ENCODE measurements at regions not wholly inside any gene's neighbourhood (a gene's known extent, or its start where the extent isn't known, plus 50 kb on each side); places are given as distances from the start of the nearest gene placed in this dataset.
"Not testable (repeated sequence)": the region's sequence is repeated elsewhere in the genome, so short reads cannot be mapped to it uniquely, and the experiment has no call there.

DNA sequence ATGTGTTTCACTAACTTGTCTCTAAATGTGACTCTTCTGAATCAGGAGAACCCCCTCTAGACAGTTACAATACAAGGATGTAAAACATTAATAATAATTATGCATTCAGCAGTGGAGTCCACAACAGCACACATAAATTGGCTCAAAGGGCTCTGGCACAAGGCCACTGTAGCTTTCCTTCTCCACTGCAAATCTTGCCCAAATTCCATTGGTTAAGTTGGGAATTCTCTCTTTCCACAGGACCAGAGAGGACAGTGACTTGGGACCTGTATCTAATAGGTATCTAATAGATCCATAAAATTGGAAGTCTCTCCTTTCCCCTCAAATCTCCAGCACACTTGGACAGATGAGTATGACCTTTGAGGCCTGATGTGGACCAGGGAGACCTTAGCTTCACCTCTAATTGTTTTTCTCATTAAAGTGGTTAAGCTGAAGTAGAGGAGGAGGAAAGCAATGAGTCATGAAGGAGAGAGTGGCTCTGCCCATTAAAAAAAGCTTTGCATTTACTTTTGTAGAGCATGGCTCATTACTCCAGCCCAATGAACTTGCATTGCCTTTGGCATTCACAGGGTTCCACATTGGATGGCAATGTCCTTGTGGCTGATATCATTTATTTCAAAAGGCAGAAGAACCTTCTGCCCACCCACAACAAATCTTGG is 72.3 kb upstream of the SH3RF1 start:
- peak; percentile 15 for DNase-seq (ENCODE audit: low spot score)

DNA sequence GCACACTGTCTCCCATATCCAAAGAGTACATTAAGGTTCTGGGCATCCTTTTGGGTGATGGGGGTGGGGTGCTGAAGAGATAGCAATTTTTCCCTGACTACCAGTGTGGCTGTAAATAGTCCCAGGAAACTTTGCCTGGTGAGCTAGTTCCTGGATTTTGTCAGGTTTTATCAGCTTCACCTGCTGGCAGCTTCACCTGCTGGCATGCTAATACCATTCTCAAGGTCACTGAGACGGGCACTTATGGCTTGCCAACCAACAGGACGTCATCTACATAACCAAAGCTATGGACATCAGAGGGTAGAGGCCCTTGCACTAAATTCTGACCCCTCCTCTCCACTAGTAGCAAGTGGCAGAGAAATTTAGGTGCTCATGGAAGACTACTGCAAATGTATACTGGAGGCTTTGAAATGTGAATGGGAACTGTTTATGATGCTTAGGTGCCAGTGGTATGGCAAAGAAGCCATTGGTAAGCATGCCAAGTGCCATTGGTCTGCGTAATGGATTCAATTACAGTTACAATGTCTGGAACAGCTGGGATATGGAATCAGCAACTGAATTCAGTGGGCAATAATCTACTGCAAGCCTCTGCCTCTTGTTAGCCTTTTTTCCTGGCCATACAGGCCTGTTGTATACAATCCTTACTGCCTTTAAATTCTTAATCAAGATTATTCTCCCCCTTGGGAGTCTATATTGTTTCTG is 71.6 kb upstream of the SH3RF1 start:
- DNase-seq (ENCODE audit: low spot score), result no peak

DNA sequence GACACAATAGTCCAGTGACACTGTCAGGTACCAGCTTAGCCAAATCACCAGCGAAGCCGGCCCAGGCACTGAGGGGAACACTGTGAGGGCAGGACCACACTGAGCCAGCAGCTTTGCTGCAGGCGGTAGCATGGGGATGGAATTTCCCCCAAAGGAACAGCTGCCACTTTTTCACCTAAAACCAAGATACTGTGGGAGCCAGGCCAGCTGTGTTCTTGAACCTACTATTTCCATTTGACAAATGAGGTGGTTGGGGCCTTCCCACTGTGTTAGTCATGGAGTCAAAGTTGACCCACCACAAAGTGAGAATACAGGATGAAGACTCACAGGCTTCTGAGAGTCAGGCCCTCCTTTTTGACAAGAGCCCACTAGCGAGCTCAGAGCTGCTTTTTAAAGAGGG is 70.7 kb upstream of the SH3RF1 start:
- no peak for DNase-seq (ENCODE audit: low spot score)

DNA sequence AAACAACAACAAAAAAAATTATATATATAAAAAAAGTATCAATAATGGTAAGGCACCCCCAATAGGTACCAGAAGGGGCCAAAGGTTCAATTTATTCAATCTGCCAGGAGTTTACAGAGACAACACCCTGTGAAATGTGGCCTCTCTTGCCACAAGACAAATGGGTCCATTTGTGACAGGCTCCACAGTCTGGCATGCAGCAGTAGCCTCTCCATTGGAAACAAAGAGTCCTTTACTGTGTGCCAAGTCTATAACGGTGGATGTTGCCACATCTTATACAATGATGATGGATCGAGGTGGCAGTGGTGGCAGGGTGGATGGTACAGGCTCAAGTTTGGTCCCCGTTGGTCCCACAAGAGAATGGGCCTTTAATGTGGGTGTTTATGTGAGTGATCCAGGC is 70.1 kb upstream of the SH3RF1 start:
- no peak for DNase-seq (ENCODE audit: low spot score)

- DNase-seq (ENCODE audit: low spot score), result no peak
Measured at GRCh38 chr4:169338241-169338640, 67.5 kb upstream of the SH3RF1 start.

DNA sequence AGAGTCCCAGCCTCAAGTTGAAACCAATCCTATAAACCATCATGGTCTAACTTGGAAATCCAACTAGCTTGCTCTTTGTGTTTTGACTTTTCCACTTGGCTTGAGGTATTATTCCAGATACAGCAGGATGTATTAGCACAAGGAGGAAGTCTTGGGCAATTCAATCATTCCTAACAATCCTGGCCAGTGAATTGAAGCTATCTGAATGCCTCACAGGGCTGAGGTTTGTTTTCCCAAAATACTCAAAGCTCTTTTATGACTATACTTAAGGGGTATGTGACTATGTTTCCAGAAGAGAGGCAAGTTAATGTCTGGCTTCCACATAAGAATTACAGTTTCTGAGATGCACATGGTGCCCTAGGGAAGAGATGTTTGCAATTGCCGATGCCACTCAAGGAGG is 66.8 kb upstream of the SH3RF1 start:
- DNase-seq (ENCODE audit: low spot score), result no peak

DNA sequence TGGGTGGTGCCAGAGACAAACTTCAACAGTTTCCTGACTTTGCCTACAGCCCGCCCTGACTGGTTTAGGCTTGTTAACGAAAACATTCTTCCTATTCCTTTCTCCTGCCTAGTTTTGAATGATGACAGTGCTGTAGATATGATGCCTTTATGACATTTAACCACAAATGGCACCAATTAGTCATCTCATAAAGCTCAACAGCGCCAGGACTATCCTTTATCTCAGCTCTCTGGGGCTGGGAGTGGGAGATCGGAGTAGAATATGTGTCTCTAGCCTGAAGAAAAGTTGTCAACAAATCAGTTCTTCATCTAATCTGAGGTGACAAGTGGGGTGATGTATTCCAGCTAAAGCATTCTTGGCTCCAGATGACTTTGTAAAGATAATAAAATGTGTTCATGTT is 64.6 kb upstream of the SH3RF1 start:
- DNase-seq (ENCODE audit: low spot score), result peak; percentile 39

DNA sequence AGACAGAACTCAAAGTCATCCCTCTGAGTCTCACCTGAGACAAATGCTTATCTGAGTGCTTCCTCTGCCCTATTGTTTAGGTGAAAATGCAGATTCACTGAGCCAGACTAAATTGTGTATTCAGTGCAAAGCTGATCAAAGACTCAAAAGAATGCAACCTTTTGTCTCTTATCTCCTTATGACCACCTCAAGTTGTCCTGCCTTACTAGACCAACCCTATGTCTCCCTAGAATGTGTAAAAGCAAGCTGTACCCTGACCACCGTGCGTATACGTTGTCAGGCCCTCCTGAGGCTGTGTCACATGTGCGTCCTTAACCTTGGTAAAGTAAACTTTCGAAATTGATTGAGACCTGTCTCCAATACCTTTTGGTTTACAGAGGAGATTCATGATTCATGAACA is 63.6 kb upstream of the SH3RF1 start:
- no peak for DNase-seq (ENCODE audit: low spot score)

DNA sequence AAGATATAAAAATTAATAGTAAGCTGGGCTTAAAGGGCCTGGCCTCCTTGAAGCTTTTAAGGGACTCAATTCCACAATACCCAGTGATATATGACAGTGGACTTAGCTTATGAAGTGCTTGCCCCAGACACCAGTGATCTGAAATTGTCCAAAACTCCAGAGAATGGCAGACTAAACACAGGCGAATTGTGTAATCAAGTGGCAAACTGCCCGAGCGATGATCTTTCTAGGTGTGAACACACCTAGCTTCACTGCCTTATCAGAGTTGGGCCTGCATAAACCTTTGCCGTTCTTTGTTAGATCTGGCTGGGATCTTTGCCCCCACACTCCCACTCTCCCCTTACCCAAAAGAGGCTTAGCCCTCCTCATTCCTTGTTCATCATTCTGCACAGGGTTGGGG is 62.5 kb upstream of the SH3RF1 start:
- DNase-seq (ENCODE audit: low spot score), result no peak

DNA sequence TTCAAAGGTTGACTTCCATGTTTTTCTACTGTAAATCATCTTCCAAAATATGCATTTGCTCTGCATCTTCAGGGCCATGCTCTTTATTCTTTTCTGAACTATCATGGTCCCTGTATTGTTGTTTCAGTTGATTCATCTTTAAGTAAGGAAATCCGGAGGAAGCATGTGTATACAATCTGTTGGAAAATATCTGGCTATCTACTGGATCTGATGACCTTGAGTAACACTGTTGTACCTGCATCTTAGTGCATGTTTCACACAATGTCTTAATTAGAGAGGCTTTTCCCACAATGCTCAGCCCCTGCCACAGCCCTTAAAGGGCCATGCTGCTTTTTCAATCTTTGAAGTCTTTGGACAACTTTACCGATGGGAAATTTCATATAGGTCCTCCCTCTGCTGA is 61.8 kb upstream of the SH3RF1 start:
- no peak for DNase-seq (ENCODE audit: low spot score)

- no peak for DNase-seq (ENCODE audit: low spot score)
Measured at GRCh38 chr4:169330811-169331210, 60.1 kb upstream of the SH3RF1 start.

DNA sequence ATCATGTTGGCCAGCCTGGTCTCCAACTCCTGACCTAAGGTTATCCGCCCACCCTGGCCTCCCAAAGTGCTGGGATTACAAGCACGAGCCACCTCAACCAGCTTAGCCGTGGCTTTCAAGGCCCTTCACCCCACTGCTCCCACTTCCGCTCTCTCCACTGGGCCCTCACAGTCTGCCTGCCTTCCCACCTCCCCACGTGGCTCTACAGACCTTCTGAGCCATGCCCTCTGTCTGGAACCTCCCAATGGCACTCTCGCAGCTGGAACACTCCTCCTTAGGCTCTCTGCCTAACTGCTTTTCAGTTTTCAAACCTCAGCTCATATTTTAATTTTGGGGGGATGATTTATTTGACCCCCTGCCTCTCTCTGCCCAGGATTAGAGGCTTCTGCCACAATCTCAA is 59.3 kb upstream of the SH3RF1 start:
- no peak for DNase-seq (ENCODE audit: low spot score)

DNA sequence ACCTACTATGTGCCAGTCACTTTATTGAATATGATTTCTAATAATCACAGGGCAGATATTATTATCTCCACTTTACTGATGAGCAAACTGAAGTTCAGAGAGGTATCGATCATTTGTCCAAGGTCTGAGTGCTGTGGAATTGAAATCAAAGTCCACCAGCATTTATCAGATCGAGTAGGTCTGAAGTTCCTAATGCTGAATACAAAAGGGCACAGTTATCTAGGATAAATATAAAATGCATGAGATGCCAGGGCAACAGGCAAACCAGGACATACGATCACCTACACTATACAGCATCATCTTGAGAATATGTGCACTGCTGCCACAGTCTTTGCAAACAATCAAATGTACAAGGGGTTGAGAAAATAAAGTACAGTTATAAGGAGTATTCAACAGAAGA is 57.2 kb upstream of the SH3RF1 start:
- no peak for DNase-seq (ENCODE audit: low spot score)

DNA sequence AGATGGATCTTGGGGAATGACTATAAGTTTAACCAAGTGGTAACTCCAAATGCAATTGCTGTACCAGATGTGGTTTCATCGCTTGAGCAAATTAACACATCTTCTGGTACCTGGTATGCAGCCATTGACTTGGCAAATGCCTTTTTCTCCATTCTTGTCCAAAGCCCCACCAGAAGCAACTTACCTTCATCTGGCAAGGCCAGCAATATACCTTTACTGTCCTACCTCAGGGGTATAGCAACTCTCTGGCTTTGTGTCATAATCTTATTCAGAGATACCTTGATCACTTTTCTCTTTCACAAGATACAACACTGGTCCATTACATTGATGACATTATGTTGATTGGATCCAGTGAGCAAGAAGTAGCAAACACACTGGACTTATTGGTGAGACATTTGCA is 53.2 kb upstream of the SH3RF1 start:
- DNase-seq (ENCODE audit: low spot score), result not testable (repeated sequence)

- not testable (repeated sequence) for DNase-seq (ENCODE audit: low spot score)
Measured at GRCh38 chr4:169322833-169323232, 52.1 kb upstream of the SH3RF1 start.

Measured in HT-29 (cell line).